NCI-H2171 (cell line): ENCODE measurements at regions not wholly inside any gene's neighbourhood (a gene's known extent, or its start where the extent isn't known, plus 50 kb on each side); places are given as distances from the start of the nearest gene placed in this dataset.
A peak's percentile ranks its signal among the peaks of the same experiment; 100 is the strongest.

Source experiments
- DNase-seq: peaks from one replicate; lab custom pipeline; 2025; lab: John Stamatoyannopoulos, UW

GRCh38 chr3:176430244-176431037 lies 766.8 kb downstream of the TBL1XR1 start:
- peak; percentile 25 for DNase-seq

GRCh38 chr3:176428552-176428951 lies 768.7 kb downstream of the TBL1XR1 start:
- no peak for DNase-seq

GRCh38 chr3:176426371-176426770 lies 770.9 kb downstream of the TBL1XR1 start:
- DNase-seq: no peak

GRCh38 chr3:176416870-176417269 lies 780.4 kb downstream of the TBL1XR1 start:
- DNase-seq: no peak

GRCh38 chr3:176415661-176416295 lies 781.5 kb downstream of the TBL1XR1 start:
- no peak for DNase-seq

- no peak for DNase-seq
Observed at GRCh38 chr3:176412771-176413170, 784.5 kb downstream of the TBL1XR1 start.

- no peak for DNase-seq
Observed at GRCh38 chr3:176403531-176403930, 793.8 kb downstream of the TBL1XR1 start.

GRCh38 chr3:176401211-176401610 lies 796.1 kb downstream of the TBL1XR1 start:
- DNase-seq: no peak

GRCh38 chr3:176399193-176399592 lies 798.1 kb downstream of the TBL1XR1 start:
- no peak for DNase-seq

- DNase-seq: no peak
Observed at GRCh38 chr3:176395240-176395639, 802.0 kb downstream of the TBL1XR1 start.

- no peak for DNase-seq
Observed at GRCh38 chr3:176378789-176379188, 818.5 kb downstream of the TBL1XR1 start.

GRCh38 chr3:176376531-176376930 lies 820.8 kb downstream of the TBL1XR1 start:
- no peak for DNase-seq

GRCh38 chr3:176375519-176375918 lies 821.8 kb downstream of the TBL1XR1 start:
- no peak for DNase-seq

GRCh38 chr3:176362191-176362731 lies 835.0 kb downstream of the TBL1XR1 start:
- no peak for DNase-seq

GRCh38 chr3:176359211-176359610 lies 838.1 kb downstream of the TBL1XR1 start:
- no peak for DNase-seq

- DNase-seq: no peak
Observed at GRCh38 chr3:176357891-176358290, 839.4 kb downstream of the TBL1XR1 start.

GRCh38 chr3:176354843-176355242 lies 842.4 kb downstream of the TBL1XR1 start:
- DNase-seq: no peak

- no peak for DNase-seq
Observed at GRCh38 chr3:176352716-176353334, 844.5 kb downstream of the TBL1XR1 start.

- DNase-seq: no peak
Observed at GRCh38 chr3:176351408-176351807, 845.9 kb downstream of the TBL1XR1 start.

GRCh38 chr3:176349706-176350105 lies 847.6 kb downstream of the TBL1XR1 start:
- no peak for DNase-seq

- DNase-seq: no peak
Observed at GRCh38 chr3:176347424-176348146, 849.7 kb downstream of the TBL1XR1 start.

- DNase-seq: no peak
Observed at GRCh38 chr3:176341963-176342362, 855.3 kb downstream of the TBL1XR1 start.
